ENCODE measurements at regions not wholly inside any gene's neighbourhood (a gene's known extent, or its start where the extent isn't known, plus 50 kb on each side); places are given as distances from the start of the nearest gene placed in this dataset.
A peak's percentile ranks its signal among the peaks of the same experiment; 100 is the strongest.

DNA sequence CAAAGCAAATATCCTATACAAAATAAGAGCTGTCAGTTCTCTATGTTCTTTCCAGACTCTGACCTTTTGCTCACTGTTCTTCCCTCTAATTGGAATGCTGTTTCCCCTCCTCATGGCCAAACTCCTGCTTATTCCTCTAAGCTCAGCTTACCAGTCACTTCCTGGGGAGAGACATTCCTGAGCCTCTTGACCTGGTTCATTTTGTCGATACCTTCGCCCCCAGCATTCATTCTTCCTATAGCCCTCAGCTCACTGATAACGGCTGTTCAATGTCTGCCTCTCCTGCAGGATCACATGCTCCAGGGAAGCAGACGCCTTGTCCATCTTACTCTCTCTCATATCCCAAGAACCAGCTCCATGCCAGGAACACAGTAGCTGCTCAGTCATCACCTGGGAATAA lies 431.0 kb downstream of the MED13L start:
- DNase-seq, result no peak

DNA sequence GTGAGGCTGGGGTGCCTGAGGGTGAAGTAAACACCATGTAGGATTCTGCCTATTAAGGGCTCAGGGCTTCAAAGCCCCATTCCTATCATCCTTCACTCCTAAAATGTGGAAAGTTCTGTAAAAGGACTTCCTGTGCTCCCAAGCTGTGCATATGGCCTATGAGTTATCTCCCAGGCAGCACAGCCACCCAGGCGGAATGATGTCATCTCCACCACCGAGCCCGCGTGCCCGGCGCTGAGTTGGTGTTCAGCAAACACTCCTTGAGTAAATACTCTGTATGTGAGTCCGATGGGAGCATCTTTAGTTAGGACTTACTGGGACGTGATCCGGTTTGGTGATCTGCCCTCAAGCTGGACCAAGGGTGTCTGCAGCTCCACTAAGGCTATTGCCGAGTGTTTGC lies 437.3 kb downstream of the MED13L start:
- H3K4me3 Mint-ChIP-seq, result no peak overlapping the region
- H3K9me3 Mint-ChIP-seq, result peaks cover under 1% of the 10 kb centered on the region
- H3K27ac Mint-ChIP-seq, result no peak overlapping the region
- H3K4me1 Mint-ChIP-seq, result peaks cover 35% of the 10 kb centered on the region
- peaks cover 19% of the 10 kb centered on the region for H3K27me3 Mint-ChIP-seq (ENCODE audit: low read depth, poor library complexity)
- no peak for DNase-seq
- TF ChIP-seq, protein P1, sequence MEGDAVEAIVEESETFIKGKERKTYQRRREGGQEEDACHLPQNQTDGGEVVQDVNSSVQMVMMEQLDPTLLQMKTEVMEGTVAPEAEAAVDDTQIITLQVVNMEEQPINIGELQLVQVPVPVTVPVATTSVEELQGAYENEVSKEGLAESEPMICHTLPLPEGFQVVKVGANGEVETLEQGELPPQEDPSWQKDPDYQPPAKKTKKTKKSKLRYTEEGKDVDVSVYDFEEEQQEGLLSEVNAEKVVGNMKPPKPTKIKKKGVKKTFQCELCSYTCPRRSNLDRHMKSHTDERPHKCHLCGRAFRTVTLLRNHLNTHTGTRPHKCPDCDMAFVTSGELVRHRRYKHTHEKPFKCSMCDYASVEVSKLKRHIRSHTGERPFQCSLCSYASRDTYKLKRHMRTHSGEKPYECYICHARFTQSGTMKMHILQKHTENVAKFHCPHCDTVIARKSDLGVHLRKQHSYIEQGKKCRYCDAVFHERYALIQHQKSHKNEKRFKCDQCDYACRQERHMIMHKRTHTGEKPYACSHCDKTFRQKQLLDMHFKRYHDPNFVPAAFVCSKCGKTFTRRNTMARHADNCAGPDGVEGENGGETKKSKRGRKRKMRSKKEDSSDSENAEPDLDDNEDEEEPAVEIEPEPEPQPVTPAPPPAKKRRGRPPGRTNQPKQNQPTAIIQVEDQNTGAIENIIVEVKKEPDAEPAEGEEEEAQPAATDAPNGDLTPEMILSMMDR (IDR thresholded peaks at IDR 0.05), result no peak
- H3K36me3 Mint-ChIP-seq (ENCODE audit: low read depth), result no peaks in the 10 kb centered on the region

More for the DNA sequence above, 431.0 kb downstream of the MED13L start:
- H3K9me3 Mint-ChIP-seq, result peaks cover 32% of the 10 kb centered on the region
- H3K27me3 Mint-ChIP-seq (ENCODE audit: low read depth, poor library complexity), result peaks cover 12% of the 10 kb centered on the region
- H3K4me3 Mint-ChIP-seq, result no peak overlapping the region
- peaks cover 16% of the 10 kb centered on the region for H3K4me1 Mint-ChIP-seq
- H3K36me3 Mint-ChIP-seq (ENCODE audit: low read depth), result no peaks in the 10 kb centered on the region
- H3K27ac Mint-ChIP-seq, result peak overlapping the region; percentile 1
- TF ChIP-seq, protein P1 (IDR thresholded peaks at IDR 0.05), result no peak

DNA sequence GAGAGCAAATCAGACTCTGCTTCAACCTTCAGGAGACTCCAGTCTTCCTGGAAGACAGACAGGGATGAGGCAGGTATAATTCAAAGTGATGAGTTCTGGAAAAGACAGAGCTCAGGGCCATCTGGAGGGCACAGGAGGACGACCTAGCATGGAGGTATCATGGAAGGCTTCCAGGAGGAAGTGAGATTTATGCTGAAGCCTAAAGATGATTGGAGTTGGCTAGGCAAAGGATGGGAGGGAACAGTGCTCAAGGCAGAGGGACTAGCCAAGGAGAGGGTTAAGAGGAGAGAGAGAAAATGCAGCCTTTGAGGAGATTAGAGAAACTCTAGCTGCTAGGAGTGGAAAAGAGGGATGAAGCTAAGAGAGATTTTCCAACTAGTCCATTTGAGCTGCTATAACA lies 438.5 kb downstream of the MED13L start:
- H3K4me1 Mint-ChIP-seq, result peaks cover 29% of the 10 kb centered on the region
- no peaks in the 10 kb centered on the region for H3K9me3 Mint-ChIP-seq
- H3K36me3 Mint-ChIP-seq (ENCODE audit: low read depth), result no peaks in the 10 kb centered on the region
- no peak for DNase-seq
- TF ChIP-seq, protein P1 (IDR thresholded peaks at IDR 0.05), result no peak
- peaks cover 19% of the 10 kb centered on the region for H3K27me3 Mint-ChIP-seq (ENCODE audit: low read depth, poor library complexity)
- H3K27ac Mint-ChIP-seq, result peak overlapping the region; percentile 52
- H3K4me3 Mint-ChIP-seq, result no peak overlapping the region

DNA sequence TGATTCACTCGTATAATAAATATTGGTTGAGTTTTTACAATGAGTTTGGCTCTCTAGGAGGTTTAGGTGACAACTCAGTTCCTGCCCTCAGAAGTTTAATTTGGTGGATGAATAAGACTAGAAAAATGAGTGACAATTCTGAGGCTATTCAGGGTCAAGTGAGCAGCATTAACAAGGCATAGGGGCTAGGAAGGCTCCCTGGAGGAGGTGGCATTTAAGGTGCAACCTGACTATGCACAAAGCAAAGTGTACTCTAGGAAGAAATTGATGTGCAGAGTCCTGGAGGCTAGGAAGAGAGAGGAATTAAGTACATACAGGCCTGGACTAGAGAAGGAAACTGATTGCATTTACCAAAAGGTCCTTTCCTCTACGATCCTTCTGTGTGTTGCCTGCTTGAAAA lies 440.3 kb downstream of the MED13L start:
- TF ChIP-seq, protein P1 (IDR thresholded peaks at IDR 0.05), result no peak
- no peak for DNase-seq
- peaks cover 28% of the 10 kb centered on the region for H3K4me1 Mint-ChIP-seq
- peaks cover 22% of the 10 kb centered on the region for H3K27me3 Mint-ChIP-seq (ENCODE audit: low read depth, poor library complexity)
- no peak overlapping the region for H3K27ac Mint-ChIP-seq
- H3K9me3 Mint-ChIP-seq, result no peaks in the 10 kb centered on the region
- no peaks in the 10 kb centered on the region for H3K36me3 Mint-ChIP-seq (ENCODE audit: low read depth)
- no peak overlapping the region for H3K4me3 Mint-ChIP-seq

DNA sequence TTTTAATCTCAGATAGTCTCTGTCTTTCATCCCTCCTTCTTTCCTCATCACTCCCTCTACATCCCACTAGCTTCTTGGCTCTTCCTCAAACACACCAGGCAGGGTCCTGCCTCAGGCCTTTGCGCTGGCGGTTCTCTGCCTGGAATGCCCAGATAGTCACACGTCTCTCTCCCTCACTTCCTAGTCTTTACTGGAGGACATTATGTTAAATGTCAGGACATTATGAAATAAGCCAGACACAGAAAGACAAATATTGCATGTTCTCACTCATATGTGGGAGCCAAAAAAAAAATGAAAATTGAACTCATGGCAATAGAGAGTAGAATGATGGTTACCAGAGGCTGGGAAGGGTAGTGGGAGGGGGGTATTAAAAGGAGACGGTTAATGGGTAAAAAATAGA lies 442.0 kb downstream of the MED13L start:
- Mint-ChIP-seq H3K4me1 (peaks cover 22% of the 10 kb centered on the region), H3K4me3 (no peak overlapping the region), H3K27me3 (ENCODE audit: low read depth, poor library complexity) (peaks cover 18% of the 10 kb centered on the region), H3K9me3 (no peaks in the 10 kb centered on the region), H3K27ac (peak overlapping the region; percentile 76), H3K36me3 (ENCODE audit: low read depth) (no peaks in the 10 kb centered on the region)
- TF ChIP-seq, protein P1 (IDR thresholded peaks at IDR 0.05), result no peak
- DNase-seq, result no peak

DNA sequence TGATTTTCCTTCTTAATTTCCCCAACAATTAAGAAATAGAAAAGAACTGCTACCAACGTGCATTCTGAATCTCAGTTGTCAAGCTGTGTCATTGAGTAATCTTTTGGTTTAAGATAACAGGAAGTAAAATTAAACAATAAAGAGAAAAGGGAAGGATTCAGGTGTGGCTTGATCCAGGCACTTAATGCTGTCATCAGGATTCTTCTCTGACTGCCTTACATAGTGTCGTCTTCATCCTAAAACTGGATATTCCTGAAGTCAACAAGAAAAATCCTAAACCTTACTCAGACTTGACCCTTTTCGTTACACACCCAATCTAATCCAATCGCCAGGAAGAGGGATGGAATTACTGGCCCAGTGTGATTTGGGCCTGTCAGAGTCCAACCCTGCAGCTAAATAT lies 443.8 kb downstream of the MED13L start:
- no peaks in the 10 kb centered on the region for H3K9me3 Mint-ChIP-seq
- H3K4me1 Mint-ChIP-seq, result peaks cover 18% of the 10 kb centered on the region
- no peaks in the 10 kb centered on the region for H3K36me3 Mint-ChIP-seq (ENCODE audit: low read depth)
- H3K4me3 Mint-ChIP-seq, result no peak overlapping the region
- H3K27me3 Mint-ChIP-seq (ENCODE audit: low read depth, poor library complexity), result peaks cover 9% of the 10 kb centered on the region
- no peak overlapping the region for H3K27ac Mint-ChIP-seq
- no peak for DNase-seq
- TF ChIP-seq, protein P1 (IDR thresholded peaks at IDR 0.05), result no peak

Data from nephron progenitor cell (in vitro differentiated cells).